PC-3 (cell line): ENCODE measurements at regions not wholly inside any gene's neighbourhood (a gene's known extent, or its start where the extent isn't known, plus 50 kb on each side); places are given as distances from the start of the nearest gene placed in this dataset.

Experiments
- ATAC-seq: fragments of 200-7000 bp; cut with Tn5 transposase; 2 replicates; pipeline ENCODE4 v1.9.1; 2020; ENCODE audit warnings: mild to moderate bottlenecking, moderate library complexity
- BruUV-seq: library from RNA; stranded (reverse); fragments of 400-500 nt; replicated peaks from 2 replicates; lab custom pipeline; 2021; lab: Mats Ljungman, UMichigan
- CTCF ChIA-PET: fragments of 300-600 bp; sonication (Branson Sonifier 250); formaldehyde crosslinking; loops from one replicate; lab custom pipeline; 2022; ENCODE audit warnings: antibody characterized with exemption; lab: Charles Lee
- POLR2A ChIA-PET: fragments of 300-600 bp; sonication (Branson Sonifier 250); formaldehyde crosslinking; loops from one replicate; lab custom pipeline; 2022; ENCODE audit warnings: antibody characterized with exemption; ENCODE audit not compliant: unreplicated experiment; lab: Charles Lee
- DNase-seq: peaks from one replicate; pipeline ENCODE4 v3.0.0-alpha.2; 2015
- H2AFZ ChIP-seq: fragments of 300-600 bp; sonication (generic); 2 replicates; pipeline ENCODE4 v1.6.0; 2016; ENCODE audit warnings: antibody characterized with exemption, low read length
- H3F3A ChIP-seq: fragments of 300-600 bp; sonication (generic); one replicate; pipeline ENCODE4 v1.6.0; 2017; ENCODE audit warnings: antibody characterized with exemption, low read length, control low read depth, mild to moderate bottlenecking; ENCODE audit not compliant: unreplicated experiment
- H3K27ac ChIP-seq: fragments of 300-600 bp; sonication (generic); 2 replicates; pipeline ENCODE4 v1.5.1; 2016; ENCODE audit warnings: mild to moderate bottlenecking, low read length
- H3K27me3 ChIP-seq: fragments of 300-600 bp; sonication (generic); 2 replicates; pipeline ENCODE4 v1.6.1; 2016; ENCODE audit warnings: low read length, mixed read lengths
- H3K36me3 ChIP-seq: fragments of 300-600 bp; sonication (generic); 2 replicates; pipeline ENCODE4 v1.6.1; 2016; ENCODE audit warnings: low read depth, mixed run types, low read length, mixed read lengths
- H3K4me1 ChIP-seq: fragments of 300-600 bp; sonication (generic); 2 replicates; pipeline ENCODE4 v1.5.1; 2016; ENCODE audit warnings: low read length; ENCODE audit not compliant: insufficient read depth
- H3K4me2 ChIP-seq: fragments of 300-600 bp; sonication (generic); 2 replicates; pipeline ENCODE4 v1.6.0; 2016; ENCODE audit warnings: low read length
- H3K4me3 ChIP-seq: fragments of 300-600 bp; sonication (generic); 2 replicates; pipeline ENCODE4 v1.5.1; 2016; ENCODE audit warnings: mild to moderate bottlenecking, low read length, mixed read lengths
- H3K79me2 ChIP-seq: fragments of 300-600 bp; sonication (generic); 2 replicates; pipeline ENCODE4 v1.6.1; 2017; ENCODE audit warnings: low read length, mixed read lengths
- H3K9ac ChIP-seq: fragments of 300-600 bp; sonication (generic); 2 replicates; pipeline ENCODE4 v1.6.0; 2016; ENCODE audit warnings: mild to moderate bottlenecking, low read length
- H3K9me2 ChIP-seq: fragments of 300-600 bp; sonication (generic); replicated peaks from 2 replicates; pipeline ENCODE4 v1.6.1; 2016; ENCODE audit warnings: mixed run types, low read length, mixed read lengths
- H3K9me3 ChIP-seq: fragments of 300-600 bp; sonication (generic); 2 replicates; pipeline ENCODE4 v1.6.1; 2016; ENCODE audit warnings: low read length, mixed read lengths
- H4K20me1 ChIP-seq: fragments of 300-600 bp; sonication (generic); 2 replicates; pipeline ENCODE4 v1.6.1; 2016; ENCODE audit warnings: low read length, mixed read lengths
- CTCF ChIP-seq: fragments of 300-600 bp; sonication (generic); conservative IDR thresholded peaks from 2 replicates; pipeline ENCODE4 v1.5.1; 2017; ENCODE audit warnings: antibody characterized with exemption, low read depth, mild to moderate bottlenecking, low read length
- EZH2 ChIP-seq: fragments of 300-600 bp; sonication (generic); IDR thresholded peaks from one replicate; pipeline ENCODE4 v1.6.1; 2017; ENCODE audit warnings: antibody characterized with exemption, mild to moderate bottlenecking, low read length; ENCODE audit not compliant: unreplicated experiment
- EZH2phosphoT487 ChIP-seq: fragments of 300-600 bp; sonication (generic); IDR thresholded peaks from 2 replicates; pipeline ENCODE4 v1.6.1; 2018; ENCODE audit warnings: mild to moderate bottlenecking, antibody characterized with exemption, low read length, borderline replicate concordance
- intact Hi-C: fragments of 100-400 bp; cut with micrococcal nuclease; formaldehyde crosslinking; loops from 2 replicates; pipeline ENCODE4 v1.9.0; 2023

GRCh38 chr3:72437661-72438406 is 410.4 kb downstream of the SHQ1 start:
- Histone ChIP-seq H3K27ac (no peak overlapping the region), H4K20me1 (peaks cover 64% of the 10 kb centered on the region), H3K4me1 (peaks cover 14% of the 10 kb centered on the region), H3K9me2 (no peaks in the 10 kb centered on the region), H3K4me2 (no peak overlapping the region), H2AFZ (no peak overlapping the region), H3F3A (no peaks in the 10 kb centered on the region), H3K27me3 (no peaks in the 10 kb centered on the region), H3K9me3 (no peaks in the 10 kb centered on the region), H3K9ac (no peak overlapping the region), H3K4me3 (no peak overlapping the region), H3K79me2 (peaks cover 100% of the 10 kb centered on the region), H3K36me3 (peaks cover 22% of the 10 kb centered on the region; the same call in 1 of the 2 replicates)
- ATAC-seq (no peak), DNase-seq (no peak)
- intact Hi-C loops, result no loop called here
- CTCF ChIA-PET, result no interaction called here
- TF ChIP-seq EZH2phosphoT487, result no peak
- no peak for TF ChIP-seq EZH2
- POLR2A ChIA-PET, result no interaction called here
- no TSS peak for BruUV-seq

GRCh38 chr3:72436863-72437592 is 411.2 kb downstream of the SHQ1 start:
- Histone ChIP-seq H3K4me1 (peaks cover 10% of the 10 kb centered on the region), H2AFZ (no peak overlapping the region), H3F3A (no peaks in the 10 kb centered on the region), H3K9me2 (no peaks in the 10 kb centered on the region), H3K4me3 (no peak overlapping the region), H4K20me1 (peaks cover 64% of the 10 kb centered on the region; the same call in 1 of the 2 replicates), H3K79me2 (peaks cover 100% of the 10 kb centered on the region), H3K27ac (no peak overlapping the region), H3K27me3 (no peaks in the 10 kb centered on the region), H3K9ac (no peak overlapping the region), H3K9me3 (no peaks in the 10 kb centered on the region), H3K36me3 (peaks cover 20% of the 10 kb centered on the region; the same call in 1 of the 2 replicates), H3K4me2 (no peak overlapping the region)
- no peak for DNase-seq
- no peak for ATAC-seq
- no TSS peak for BruUV-seq
- POLR2A ChIA-PET, result no interaction called here
- CTCF ChIA-PET, result no interaction called here
- TF ChIP-seq CTCF (no peak), EZH2 (no peak), EZH2phosphoT487 (no peak)
- intact Hi-C loops, result no loop called here

GRCh38 chr3:72434296-72434695 is 413.9 kb downstream of the SHQ1 start:
- Histone ChIP-seq H3K9me3 (no peaks in the 10 kb centered on the region), H3K9ac (no peak overlapping the region), H3K9me2 (no peaks in the 10 kb centered on the region), H3F3A (no peaks in the 10 kb centered on the region), H3K4me1 (no peaks in the 10 kb centered on the region), H4K20me1 (peaks cover 45% of the 10 kb centered on the region), H3K27ac (no peak overlapping the region), H3K27me3 (no peaks in the 10 kb centered on the region), H2AFZ (no peak overlapping the region), H3K4me3 (no peak overlapping the region), H3K36me3 (peaks cover 10% of the 10 kb centered on the region; the same call in 1 of the 2 replicates), H3K79me2 (peaks cover 96% of the 10 kb centered on the region), H3K4me2 (no peak overlapping the region)
- ATAC-seq (no peak), DNase-seq (no peak)
- TF ChIP-seq EZH2phosphoT487, result no peak
- no peak for TF ChIP-seq EZH2
- no peak for TF ChIP-seq CTCF
- ChIA-PET CTCF (no interaction called here), POLR2A (no interaction called here)
- BruUV-seq, result no TSS peak
- intact Hi-C loops, result loop anchor here (5.0 kb wide), 1 partner anchor 107 kb away; no protein-coding TSS in a partner anchor
